Endothelial cell of umbilical vein (primary cell): ENCODE measurements at regions not wholly inside any gene's neighbourhood (a gene's known extent, or its start where the extent isn't known, plus 50 kb on each side); places are given as distances from the start of the nearest gene placed in this dataset.

ENCODE experiments used
- BruUV-seq: library from RNA; stranded (reverse); fragments of 400-500 nt; replicated peaks from 2 replicates; lab custom pipeline; 2021; lab: Mats Ljungman, UMichigan
- CTCF ChIA-PET: fragments of 300-600, 350-600 bp; sonication (Branson Sonifier 250); formaldehyde crosslinking; loops from one replicate; lab custom pipeline; 2021; ENCODE audit warnings: antibody characterized with exemption, inconsistent platforms; lab: Charles Lee
- POLR2A ChIA-PET: fragments of 300-600, 350-600 bp; sonication (Branson Sonifier 250); formaldehyde crosslinking; loops from one replicate; lab custom pipeline; 2021; ENCODE audit warnings: antibody characterized with exemption, inconsistent platforms; lab: Charles Lee
- DNase-seq: peaks from one replicate; pipeline ENCODE4 v3.0.0-alpha.2; 2011; ENCODE audit warnings: low read depth, low spot score
- FAIRE-seq: peaks from 2 replicates; lab custom pipeline; 2011; peaks lifted over from hg19 to GRCh38; lab: Jason Lieb, UNC
- H2AFZ ChIP-seq: 2 replicates; pipeline ENCODE4 v1.6.0; 2012; ENCODE audit warnings: low read depth, low read length, control low read depth, inconsistent platforms
- H3K27ac ChIP-seq: 2 replicates; pipeline ENCODE4 v1.5.1; 2011; ENCODE audit warnings: low read depth, mild to moderate bottlenecking, control low read depth, low read length, moderate library complexity; ENCODE audit not compliant: insufficient read depth
- H3K27me3 ChIP-seq, 2 experiments: 2 replicates each; pipeline versions ENCODE4 v1.6.0 to v1.6.1; 2011; ENCODE audit warnings: low read length in 2 of 2, mixed read lengths in 1 of 2; ENCODE audit not compliant: control insufficient read depth in 2 of 2, insufficient read depth in 2 of 2
- H3K36me3 ChIP-seq, 2 experiments: 2 replicates in 1 of 2; 3 replicates in 1 of 2; pipeline ENCODE4 v1.5.1; 2011; ENCODE audit warnings: low read length in 2 of 2, mild to moderate bottlenecking in 1 of 2, moderate library complexity in 1 of 2; ENCODE audit not compliant: control insufficient read depth in 2 of 2, insufficient read depth in 2 of 2; ENCODE audit errors: extremely low read depth in 1 of 2
- H3K4me1 ChIP-seq: 3 replicates; pipeline ENCODE4 v1.5.1; 2011; ENCODE audit warnings: mild to moderate bottlenecking, low read length; ENCODE audit not compliant: control insufficient read depth, insufficient read depth; ENCODE audit errors: extremely low read depth
- H3K4me2 ChIP-seq: 2 replicates; pipeline ENCODE4 v1.6.1; 2011; ENCODE audit warnings: low read length, control low read depth, mixed read lengths; ENCODE audit not compliant: insufficient read depth
- H3K4me3 ChIP-seq, 3 experiments: fragments of 200-600 bp in 1 of 3; sonication (generic), shearing (Covaris generic) in 1 of 3; replicated peaks in 1 of 3; 2 replicates each; pipeline ENCODE4 v1.5.1; 2011 to 2016; ENCODE audit warnings: control low read depth in 3 of 3, low read length in 3 of 3, mild to moderate bottlenecking in 2 of 3, inconsistent platforms in 1 of 3, low read depth in 1 of 3, moderate library complexity in 1 of 3; ENCODE audit not compliant: insufficient read depth in 1 of 3
- H3K79me2 ChIP-seq: 2 replicates; pipeline ENCODE4 v1.6.0; 2012; ENCODE audit warnings: low read length, inconsistent platforms; ENCODE audit not compliant: control insufficient read depth, insufficient read depth
- H3K9ac ChIP-seq: replicated peaks from 2 replicates; pipeline ENCODE3; 2011; ENCODE audit warnings: low read length, control low read depth; ENCODE audit not compliant: insufficient read depth; ENCODE audit errors: extremely low read depth
- H3K9me1 ChIP-seq: replicated peaks from 3 replicates; pipeline ENCODE4 v1.6.0; 2011; ENCODE audit warnings: mild to moderate bottlenecking, low read length; ENCODE audit not compliant: control insufficient read depth, insufficient read depth; ENCODE audit errors: extremely low read depth
- H3K9me3 ChIP-seq: replicated peaks from 2 replicates; pipeline ENCODE4 v1.5.1; 2012; ENCODE audit warnings: low read length, inconsistent platforms; ENCODE audit not compliant: control insufficient read depth, insufficient read depth
- H4K20me1 ChIP-seq: replicated peaks from 2 replicates; pipeline ENCODE3; 2011; ENCODE audit warnings: mild to moderate bottlenecking, low read length; ENCODE audit not compliant: control insufficient read depth, insufficient read depth; ENCODE audit errors: extremely low read depth
- EZH2 ChIP-seq: IDR thresholded peaks from 2 replicates; pipeline ENCODE4 v1.6.1; 2012; ENCODE audit warnings: borderline replicate concordance, low read depth, mild to moderate bottlenecking, moderate library complexity, low read length, inconsistent platforms; ENCODE audit not compliant: severe bottlenecking
- FOS ChIP-seq: IDR thresholded peaks from 2 replicates; pipeline ENCODE4 v1.6.1; 2011; ENCODE audit warnings: mild to moderate bottlenecking, low read length, moderate library complexity, borderline replicate concordance; ENCODE audit not compliant: insufficient read depth
- GATA2 ChIP-seq: IDR thresholded peaks from 2 replicates; pipeline ENCODE4 v1.7.0; 2011; ENCODE audit warnings: low read depth, mild to moderate bottlenecking, moderate library complexity, mixed read lengths, low read length; ENCODE audit not compliant: insufficient read length, insufficient read depth
- JUN ChIP-seq: IDR thresholded peaks from 2 replicates; pipeline ENCODE4 v1.6.1; 2011; ENCODE audit warnings: borderline replicate concordance, low read depth; ENCODE audit not compliant: insufficient read length, insufficient read depth
- MYC ChIP-seq: IDR thresholded peaks from one replicate; pipeline ENCODE4 v1.6.1; 2011; ENCODE audit warnings: mild to moderate bottlenecking, low read depth, low read length
- POLR2A ChIP-seq: IDR thresholded peaks from 2 replicates; pipeline ENCODE4 v1.6.1; 2012; ENCODE audit warnings: low read depth, mild to moderate bottlenecking, control low read depth, low read length
- POLR2AphosphoS5 ChIP-seq: IDR thresholded peaks from 2 replicates; pipeline ENCODE4 v1.6.1; 2012; ENCODE audit warnings: low read depth, mild to moderate bottlenecking, control low read depth, low read length, moderate library complexity; ENCODE audit not compliant: insufficient read depth
- dilution Hi-C: fragments of 300-500 bp; cut with MboI; formaldehyde crosslinking; loops from one replicate; pipeline ENCODE4 v1.15.0; 2019; ENCODE audit warnings: low sequenced_read_pairs; ENCODE audit not compliant: extremely low pct_ligation_motif_present
- intact Hi-C: fragments of 100-400 bp; cut with micrococcal nuclease; formaldehyde crosslinking; loops from one replicate; pipeline ENCODE4 v1.10.0; 2022
- TF ChIP-seq, protein P1 (sequence below): IDR thresholded peaks from 2 replicates; pipeline ENCODE4 v1.6.1; 2011; ENCODE audit not compliant: insufficient read depth, insufficient read length
- TF ChIP-seq, protein P2 (sequence below), 2 donors: IDR thresholded peaks; 1 replicate in 1 of 2; 2 replicates in 1 of 2; pipeline ENCODE4 v1.5.1; 2011; ENCODE audit warnings: low read length in 2 of 2, mild to moderate bottlenecking in 2 of 2, moderate library complexity in 2 of 2, control low read depth in 1 of 2, inconsistent platforms in 1 of 2, low read depth in 1 of 2; ENCODE audit not compliant: insufficient read depth in 1 of 2; ENCODE audit errors: extremely low read depth in 1 of 2

DNA sequence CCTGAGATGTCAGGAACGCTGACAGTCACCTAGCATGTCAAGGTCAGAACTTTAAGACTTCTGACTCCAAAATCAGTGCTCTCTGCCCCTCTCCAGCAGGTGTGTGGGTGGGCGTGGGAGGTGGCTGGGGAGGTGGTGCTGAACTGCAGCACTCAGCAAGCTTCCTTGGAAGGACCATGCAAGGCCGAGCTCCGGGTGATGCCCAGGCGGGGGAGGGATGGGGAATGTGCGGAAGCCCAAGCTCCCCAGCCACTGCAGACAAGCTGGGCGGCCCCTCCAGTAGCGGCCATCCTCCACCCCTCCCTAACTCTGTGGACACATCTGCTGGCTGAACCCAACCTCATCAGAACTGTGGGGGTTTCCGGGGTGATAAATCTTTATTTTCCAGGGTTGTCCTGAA lies 296.6 kb downstream of the TLE3 start:
- dilution Hi-C loops = no loop called here
- Histone ChIP-seq H3K27ac (no peak overlapping the region), H3K4me1 (peaks cover 11% of the 10 kb centered on the region), H3K9me3 (no peaks in the 10 kb centered on the region), H3K9ac (no peak overlapping the region), H3K9me1 (no peaks in the 10 kb centered on the region), H4K20me1 (no peaks in the 10 kb centered on the region), H3K36me3 (no peaks in the 10 kb centered on the region), H2AFZ (no peak overlapping the region), H3K79me2 (no peaks in the 10 kb centered on the region), H3K4me2 (no peak overlapping the region), H3K27me3 (no peaks in the 10 kb centered on the region), H3K4me3 (no peak overlapping the region)
- FAIRE-seq (no peak), DNase-seq (no peak)
- TF ChIP-seq GATA2 = no peak
- no peak for TF ChIP-seq JUN
- TF ChIP-seq EZH2 = no peak
- TF ChIP-seq, protein P1, sequence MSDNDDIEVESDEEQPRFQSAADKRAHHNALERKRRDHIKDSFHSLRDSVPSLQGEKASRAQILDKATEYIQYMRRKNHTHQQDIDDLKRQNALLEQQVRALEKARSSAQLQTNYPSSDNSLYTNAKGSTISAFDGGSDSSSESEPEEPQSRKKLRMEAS = no peak
- no peak for TF ChIP-seq POLR2A
- TF ChIP-seq, protein P2, sequence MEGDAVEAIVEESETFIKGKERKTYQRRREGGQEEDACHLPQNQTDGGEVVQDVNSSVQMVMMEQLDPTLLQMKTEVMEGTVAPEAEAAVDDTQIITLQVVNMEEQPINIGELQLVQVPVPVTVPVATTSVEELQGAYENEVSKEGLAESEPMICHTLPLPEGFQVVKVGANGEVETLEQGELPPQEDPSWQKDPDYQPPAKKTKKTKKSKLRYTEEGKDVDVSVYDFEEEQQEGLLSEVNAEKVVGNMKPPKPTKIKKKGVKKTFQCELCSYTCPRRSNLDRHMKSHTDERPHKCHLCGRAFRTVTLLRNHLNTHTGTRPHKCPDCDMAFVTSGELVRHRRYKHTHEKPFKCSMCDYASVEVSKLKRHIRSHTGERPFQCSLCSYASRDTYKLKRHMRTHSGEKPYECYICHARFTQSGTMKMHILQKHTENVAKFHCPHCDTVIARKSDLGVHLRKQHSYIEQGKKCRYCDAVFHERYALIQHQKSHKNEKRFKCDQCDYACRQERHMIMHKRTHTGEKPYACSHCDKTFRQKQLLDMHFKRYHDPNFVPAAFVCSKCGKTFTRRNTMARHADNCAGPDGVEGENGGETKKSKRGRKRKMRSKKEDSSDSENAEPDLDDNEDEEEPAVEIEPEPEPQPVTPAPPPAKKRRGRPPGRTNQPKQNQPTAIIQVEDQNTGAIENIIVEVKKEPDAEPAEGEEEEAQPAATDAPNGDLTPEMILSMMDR (IDR thresholded peaks at IDR 0.05; ENCODE audit: extremely low read depth in 1 of 2, insufficient read depth in 1 of 2, low read depth in 1 of 2, low read length in 2 of 2) = no peak
- TF ChIP-seq FOS = no peak
- no peak for TF ChIP-seq MYC
- TF ChIP-seq POLR2AphosphoS5 = no peak
- POLR2A ChIA-PET = no interaction called here
- CTCF ChIA-PET = interaction anchor here (0.6 kb wide), 1 partner anchor 244 kb away, joined by 3 read pairs; no protein-coding TSS in a partner anchor
- BruUV-seq = no TSS peak
- intact Hi-C loops = no loop called here
